Central memory CD8-positive, alpha-beta T cell (primary cell): ENCODE measurements at regions not wholly inside any gene's neighbourhood (a gene's known extent, or its start where the extent isn't known, plus 50 kb on each side); places are given as distances from the start of the nearest gene placed in this dataset.
A peak's percentile ranks its signal among the peaks of the same experiment; 100 is the strongest.
"Not testable (repeated sequence)": the region's sequence is repeated elsewhere in the genome, so short reads cannot be mapped to it uniquely, and the experiment has no call there.

Experiments
- ATAC-seq: fragments of 150-1000 bp; cut with Tn5 transposase; replicated peaks from 2 replicates; pipeline ENCODE4 v1.10.0; 2022; ENCODE audit warnings: mild to moderate bottlenecking, moderate FRiP score, moderate number of reproducible peaks; ENCODE audit not compliant: poor library complexity, severe bottlenecking; ENCODE audit errors: extremely low read depth
- DNase-seq, 2 donors: peaks; one replicate each; pipeline ENCODE4 v3.0.0; 2021; ENCODE audit warnings: low spot score in 2 of 2
- H3K27ac Mint-ChIP-seq: one replicate; pipeline ENCODE4 v1.8.0; 2022; ENCODE audit warnings: low read depth, mild to moderate bottlenecking, moderate library complexity, mixed read lengths
- H3K27me3 Mint-ChIP-seq: one replicate; pipeline ENCODE4 v1.8.0; 2022; ENCODE audit warnings: mixed read lengths
- H3K36me3 Mint-ChIP-seq: one replicate; pipeline ENCODE4 v1.8.0; 2022; ENCODE audit warnings: mild to moderate bottlenecking, moderate library complexity, mixed read lengths; ENCODE audit not compliant: insufficient read depth
- H3K4me1 Mint-ChIP-seq: one replicate; pipeline ENCODE4 v1.8.0; 2022; ENCODE audit warnings: mixed read lengths
- H3K4me3 Mint-ChIP-seq: one replicate; pipeline ENCODE4 v1.8.0; 2022; ENCODE audit warnings: mild to moderate bottlenecking, moderate library complexity, mixed read lengths
- H3K9me3 Mint-ChIP-seq: one replicate; pipeline ENCODE4 v1.8.0; 2022; ENCODE audit warnings: mixed read lengths

GRCh38 chr2:43075054-43075593 is 151.3 kb downstream of the ZFP36L2 start:
- peaks cover 6% of the 10 kb centered on the region for H3K4me1 Mint-ChIP-seq
- no peak for ATAC-seq
- DNase-seq: no peak

GRCh38 chr2:43074592-43075053 is 151.8 kb downstream of the ZFP36L2 start:
- H3K4me1 Mint-ChIP-seq: peaks cover 6% of the 10 kb centered on the region
- H3K27ac Mint-ChIP-seq: peak overlapping the region; percentile 10
- no peak for DNase-seq
- no peaks in the 10 kb centered on the region for H3K36me3 Mint-ChIP-seq
- no peaks in the 10 kb centered on the region for H3K9me3 Mint-ChIP-seq
- no peak for ATAC-seq
- no peaks in the 10 kb centered on the region for H3K27me3 Mint-ChIP-seq
- H3K4me3 Mint-ChIP-seq: no peak overlapping the region

More at GRCh38 chr2:43075054-43075593, 151.3 kb downstream of the ZFP36L2 start:
- H3K9me3 Mint-ChIP-seq: no peaks in the 10 kb centered on the region
- no peak overlapping the region for H3K4me3 Mint-ChIP-seq
- H3K27ac Mint-ChIP-seq: no peak overlapping the region
- no peaks in the 10 kb centered on the region for H3K36me3 Mint-ChIP-seq
- no peaks in the 10 kb centered on the region for H3K27me3 Mint-ChIP-seq

- H3K27ac Mint-ChIP-seq: peak overlapping the region; percentile 10
- H3K27me3 Mint-ChIP-seq: no peaks in the 10 kb centered on the region
- DNase-seq (no peak), ATAC-seq (no peak)
- H3K4me1 Mint-ChIP-seq: peaks cover 6% of the 10 kb centered on the region
- H3K4me3 Mint-ChIP-seq: no peak overlapping the region
- H3K9me3 Mint-ChIP-seq: no peaks in the 10 kb centered on the region
- H3K36me3 Mint-ChIP-seq: no peaks in the 10 kb centered on the region
These were observed 152.4 kb downstream of the ZFP36L2 start for GRCh38 chr2:43074052-43074451.

GRCh38 chr2:43073401-43073825 is 153.0 kb downstream of the ZFP36L2 start:
- Mint-ChIP-seq H3K9me3 (no peaks in the 10 kb centered on the region), H3K4me1 (peaks cover 6% of the 10 kb centered on the region), H3K27me3 (no peaks in the 10 kb centered on the region), H3K27ac (no peak overlapping the region), H3K4me3 (no peak overlapping the region), H3K36me3 (no peaks in the 10 kb centered on the region)
- DNase-seq (no peak), ATAC-seq (no peak)

GRCh38 chr2:43071599-43072550 is 154.5 kb downstream of the ZFP36L2 start:
- H3K27me3 Mint-ChIP-seq: no peaks in the 10 kb centered on the region
- no peaks in the 10 kb centered on the region for H3K9me3 Mint-ChIP-seq
- H3K36me3 Mint-ChIP-seq: no peaks in the 10 kb centered on the region
- ATAC-seq (no peak), DNase-seq (no peak)
- H3K4me3 Mint-ChIP-seq: no peak overlapping the region
- H3K4me1 Mint-ChIP-seq: peaks cover 6% of the 10 kb centered on the region
- H3K27ac Mint-ChIP-seq: no peak overlapping the region

- Mint-ChIP-seq H3K27ac (no peak overlapping the region), H3K27me3 (no peaks in the 10 kb centered on the region), H3K4me3 (no peak overlapping the region), H3K4me1 (peaks cover 6% of the 10 kb centered on the region), H3K36me3 (no peaks in the 10 kb centered on the region), H3K9me3 (no peaks in the 10 kb centered on the region)
- DNase-seq (no peak), ATAC-seq (no peak)
These were observed 155.5 kb downstream of the ZFP36L2 start for GRCh38 chr2:43070676-43071502.

GRCh38 chr2:43070030-43070429 is 156.4 kb downstream of the ZFP36L2 start:
- Mint-ChIP-seq H3K9me3 (no peaks in the 10 kb centered on the region), H3K27ac (no peak overlapping the region), H3K36me3 (no peaks in the 10 kb centered on the region), H3K27me3 (no peaks in the 10 kb centered on the region), H3K4me1 (peaks cover 1% of the 10 kb centered on the region), H3K4me3 (no peak overlapping the region)
- no peak for DNase-seq
- no peak for ATAC-seq

- H3K4me3 Mint-ChIP-seq: no peak overlapping the region
- ATAC-seq: no peak
- H3K9me3 Mint-ChIP-seq: no peaks in the 10 kb centered on the region
- H3K27ac Mint-ChIP-seq: no peak overlapping the region
- peaks cover 3% of the 10 kb centered on the region for H3K36me3 Mint-ChIP-seq
- H3K27me3 Mint-ChIP-seq: no peaks in the 10 kb centered on the region
- no peaks in the 10 kb centered on the region for H3K4me1 Mint-ChIP-seq
- DNase-seq: no peak
These were observed 157.5 kb downstream of the ZFP36L2 start for GRCh38 chr2:43068631-43069517.

GRCh38 chr2:43068041-43068533 is 158.3 kb downstream of the ZFP36L2 start:
- ATAC-seq (no peak), DNase-seq (no peak)
- H3K36me3 Mint-ChIP-seq: peaks cover 3% of the 10 kb centered on the region
- no peaks in the 10 kb centered on the region for H3K27me3 Mint-ChIP-seq
- H3K9me3 Mint-ChIP-seq: no peaks in the 10 kb centered on the region
- no peak overlapping the region for H3K4me3 Mint-ChIP-seq
- peak overlapping the region; percentile 57 for H3K27ac Mint-ChIP-seq
- H3K4me1 Mint-ChIP-seq: no peaks in the 10 kb centered on the region

GRCh38 chr2:43067254-43068040 is 159.0 kb downstream of the ZFP36L2 start:
- no peak for ATAC-seq
- no peak overlapping the region for H3K4me3 Mint-ChIP-seq

GRCh38 chr2:43066541-43067253 is 159.7 kb downstream of the ZFP36L2 start:
- H3K27me3 Mint-ChIP-seq, H3K27ac Mint-ChIP-seq, H3K36me3 Mint-ChIP-seq, H3K4me1 Mint-ChIP-seq, DNase-seq, H3K9me3 Mint-ChIP-seq, ATAC-seq, H3K4me3 Mint-ChIP-seq: not testable (repeated sequence)

More at GRCh38 chr2:43067254-43068040, 159.0 kb downstream of the ZFP36L2 start:
- Mint-ChIP-seq H3K27me3 (no peaks in the 10 kb centered on the region), H3K4me1 (no peaks in the 10 kb centered on the region), H3K36me3 (peaks cover 3% of the 10 kb centered on the region), H3K9me3 (no peaks in the 10 kb centered on the region), H3K27ac (peak overlapping the region; percentile 57)
- no peak for DNase-seq
